ENCODE measurements at regions not wholly inside any gene's neighbourhood (a gene's known extent, or its start where the extent isn't known, plus 50 kb on each side); places are given as distances from the start of the nearest gene placed in this dataset.

GRCh38 chr1:189510827-189511226 is 966.8 kb downstream of the BRINP3 start:
- Histone ChIP-seq H3K9ac (ENCODE audit: insufficient read depth in 1 of 2, low read length in 2 of 2) (no peak overlapping the region), H3K27me3 (ENCODE audit: control insufficient read depth in 3 of 3, insufficient read depth in 3 of 3, low read length in 2 of 3) (no peaks in the 10 kb centered on the region), H3K4me1 (ENCODE audit: control insufficient read depth in 5 of 5, insufficient read depth in 5 of 5, low read length in 5 of 5) (no peaks in the 10 kb centered on the region), H3K27ac (ENCODE audit: low read depth in 1 of 2, low read length in 1 of 2) (no peak overlapping the region), H3K36me3 (ENCODE audit: control insufficient read depth in 4 of 4, insufficient read depth in 4 of 4, low read length in 4 of 4) (no peaks in the 10 kb centered on the region), H3K9me3 (ENCODE audit: control insufficient read depth in 4 of 4, insufficient read depth in 3 of 4, low read length in 3 of 4) (peaks cover 0 to 4% (median 0%) of the 10 kb centered on the region in 4 donors), H3K4me3 (no peak overlapping the region)
- ATAC-seq (ENCODE audit: insufficient read depth, low FRiP score) (no peak), DNase-seq (no peak)
- no peak for TF ChIP-seq CTCF (IDR thresholded peaks at IDR 0.05; ENCODE audit: control extremely low read depth, extremely low read depth)

DNA sequence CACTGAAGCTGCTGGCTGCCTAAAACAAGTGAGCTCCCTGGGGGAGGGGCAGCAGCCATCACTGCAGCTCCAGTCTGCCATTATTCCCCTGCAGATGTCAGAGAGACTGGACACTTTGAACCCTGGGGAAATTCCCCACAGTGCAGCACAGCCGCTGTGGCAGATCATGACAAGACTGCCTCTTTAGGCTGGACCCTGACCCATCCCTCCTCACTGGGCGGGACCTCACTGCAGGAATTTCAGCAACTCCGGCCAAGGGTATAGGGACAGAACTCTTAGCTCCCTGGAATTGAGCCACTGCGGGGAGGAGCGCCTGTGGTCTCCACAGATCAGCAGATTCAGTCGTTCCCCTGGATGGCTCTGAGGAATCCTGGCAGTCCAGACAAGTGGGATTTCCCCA is 964.6 kb downstream of the BRINP3 start:
- no peak overlapping the region for H3K4me3 ChIP-seq
- WGBS, 2 donors = 86 to 87% methylated on average over 6 of the region's 6 CpGs
- no peak for TF ChIP-seq CTCF (IDR thresholded peaks at IDR 0.05; ENCODE audit: control extremely low read depth, extremely low read depth)
- H3K27me3 ChIP-seq (ENCODE audit: control insufficient read depth in 3 of 3, insufficient read depth in 3 of 3, low read length in 2 of 3) = no peaks in the 10 kb centered on the region
- DNase-seq (no peak), ATAC-seq (ENCODE audit: insufficient read depth, low FRiP score) (no peak)
- no peaks in the 10 kb centered on the region for H3K4me1 ChIP-seq (ENCODE audit: control insufficient read depth in 5 of 5, insufficient read depth in 5 of 5, low read length in 5 of 5)
- no peak overlapping the region for H3K9ac ChIP-seq (ENCODE audit: insufficient read depth in 1 of 2, low read length in 2 of 2)
- peaks cover 0 to 4% (median 0%) of the 10 kb centered on the region in 4 donors for H3K9me3 ChIP-seq (ENCODE audit: control insufficient read depth in 4 of 4, insufficient read depth in 3 of 4, low read length in 3 of 4)
- no peak overlapping the region for H3K27ac ChIP-seq (ENCODE audit: low read depth in 1 of 2, low read length in 1 of 2)
- H3K36me3 ChIP-seq (ENCODE audit: control insufficient read depth in 4 of 4, insufficient read depth in 4 of 4, low read length in 4 of 4) = no peaks in the 10 kb centered on the region

DNA sequence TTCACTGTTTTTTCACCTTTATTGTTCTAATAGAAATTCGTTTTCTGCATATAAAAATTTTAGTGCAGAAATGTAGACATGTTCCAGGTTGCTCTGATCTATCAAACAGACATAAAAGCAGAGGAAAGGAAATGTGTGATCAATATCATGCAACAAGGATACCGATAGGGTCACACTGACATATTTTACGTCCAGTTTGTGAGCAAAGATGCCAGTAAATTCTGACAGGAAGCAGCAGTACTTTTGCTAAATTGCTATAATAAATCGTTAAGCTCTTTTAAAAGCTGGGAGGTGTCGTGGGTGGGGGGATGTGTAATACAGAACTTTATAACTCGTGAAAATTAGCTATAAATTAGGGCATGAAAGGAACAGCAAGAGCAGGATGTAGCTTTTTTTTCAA is 955.2 kb downstream of the BRINP3 start:
- Histone ChIP-seq H3K9ac (ENCODE audit: insufficient read depth in 1 of 2, low read length in 2 of 2) (no peak overlapping the region), H3K4me1 (ENCODE audit: control insufficient read depth in 5 of 5, insufficient read depth in 5 of 5, low read length in 5 of 5) (no peaks in the 10 kb centered on the region), H3K4me3 (no peak overlapping the region), H3K36me3 (ENCODE audit: control insufficient read depth in 4 of 4, insufficient read depth in 4 of 4, low read length in 4 of 4) (no peaks in the 10 kb centered on the region), H3K27me3 (ENCODE audit: control insufficient read depth in 3 of 3, insufficient read depth in 3 of 3, low read length in 2 of 3) (no peaks in the 10 kb centered on the region), H3K9me3 (ENCODE audit: control insufficient read depth in 4 of 4, insufficient read depth in 3 of 4, low read length in 3 of 4) (no peaks in the 10 kb centered on the region), H3K27ac (ENCODE audit: low read depth in 1 of 2, low read length in 1 of 2) (no peak overlapping the region)
- WGBS, 2 donors = 59 to 62% methylated on average over 6 of the region's 6 CpGs
- DNase-seq = no peak
- ATAC-seq (ENCODE audit: insufficient read depth, low FRiP score) = no peak
- TF ChIP-seq CTCF (IDR thresholded peaks at IDR 0.05; ENCODE audit: control extremely low read depth, extremely low read depth) = no peak

DNA sequence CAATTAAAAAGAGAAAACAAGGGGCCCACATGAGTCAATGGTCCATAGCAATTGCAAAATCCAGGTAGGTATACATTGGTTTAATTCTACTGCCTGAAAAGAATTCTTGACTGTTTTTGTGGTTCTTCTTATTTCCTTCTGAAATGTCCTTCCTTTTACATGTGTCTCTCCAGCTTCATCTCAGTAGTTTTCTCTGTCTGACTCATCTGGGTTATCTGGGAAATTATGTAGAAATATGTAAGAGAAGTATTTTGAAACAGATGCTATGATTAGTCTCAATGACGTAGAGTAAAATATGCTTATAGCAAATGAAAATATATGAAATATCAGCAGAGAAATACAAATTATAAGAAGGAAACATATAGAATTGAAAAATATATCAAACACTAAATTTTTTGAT is 953.2 kb downstream of the BRINP3 start:
- Histone ChIP-seq H3K9ac (ENCODE audit: insufficient read depth in 1 of 2, low read length in 2 of 2) (no peak overlapping the region), H3K27ac (ENCODE audit: low read depth in 1 of 2, low read length in 1 of 2) (no peak overlapping the region), H3K27me3 (ENCODE audit: control insufficient read depth in 3 of 3, insufficient read depth in 3 of 3, low read length in 2 of 3) (no peaks in the 10 kb centered on the region), H3K4me1 (ENCODE audit: control insufficient read depth in 5 of 5, insufficient read depth in 5 of 5, low read length in 5 of 5) (no peaks in the 10 kb centered on the region), H3K36me3 (ENCODE audit: control insufficient read depth in 4 of 4, insufficient read depth in 4 of 4, low read length in 4 of 4) (no peaks in the 10 kb centered on the region), H3K4me3 (no peak overlapping the region), H3K9me3 (ENCODE audit: control insufficient read depth in 4 of 4, insufficient read depth in 3 of 4, low read length in 3 of 4) (no peaks in the 10 kb centered on the region)
- WGBS, 2 donors = 85% methylated on average over 1 of the region's 1 CpG
- no peak for TF ChIP-seq CTCF (IDR thresholded peaks at IDR 0.05; ENCODE audit: control extremely low read depth, extremely low read depth)
- DNase-seq (no peak), ATAC-seq (ENCODE audit: insufficient read depth, low FRiP score) (no peak)
